ENCODE measurements at regions not wholly inside any gene's neighbourhood (a gene's known extent, or its start where the extent isn't known, plus 50 kb on each side); places are given as distances from the start of the nearest gene placed in this dataset.

DNA sequence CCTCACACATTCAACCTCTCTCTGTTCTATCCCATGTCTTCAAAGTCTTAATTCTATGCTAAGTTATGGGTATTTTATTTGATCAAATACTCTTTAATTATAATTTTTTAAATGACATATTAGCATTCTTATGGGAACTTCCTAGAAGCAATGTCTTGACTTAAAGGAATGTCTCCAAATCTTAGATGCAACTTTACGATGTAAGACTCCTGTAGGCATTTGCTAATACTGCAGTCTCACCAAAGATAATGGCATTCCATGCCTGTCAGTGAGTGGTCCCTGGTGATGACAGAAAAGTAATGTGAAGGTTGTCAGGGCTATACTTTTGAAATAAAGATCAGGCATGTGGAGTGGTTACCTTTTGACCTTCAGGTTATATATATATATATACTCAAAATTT is 1654.2 kb upstream of the WWC1 start:
- TF ChIP-seq, protein P1, sequence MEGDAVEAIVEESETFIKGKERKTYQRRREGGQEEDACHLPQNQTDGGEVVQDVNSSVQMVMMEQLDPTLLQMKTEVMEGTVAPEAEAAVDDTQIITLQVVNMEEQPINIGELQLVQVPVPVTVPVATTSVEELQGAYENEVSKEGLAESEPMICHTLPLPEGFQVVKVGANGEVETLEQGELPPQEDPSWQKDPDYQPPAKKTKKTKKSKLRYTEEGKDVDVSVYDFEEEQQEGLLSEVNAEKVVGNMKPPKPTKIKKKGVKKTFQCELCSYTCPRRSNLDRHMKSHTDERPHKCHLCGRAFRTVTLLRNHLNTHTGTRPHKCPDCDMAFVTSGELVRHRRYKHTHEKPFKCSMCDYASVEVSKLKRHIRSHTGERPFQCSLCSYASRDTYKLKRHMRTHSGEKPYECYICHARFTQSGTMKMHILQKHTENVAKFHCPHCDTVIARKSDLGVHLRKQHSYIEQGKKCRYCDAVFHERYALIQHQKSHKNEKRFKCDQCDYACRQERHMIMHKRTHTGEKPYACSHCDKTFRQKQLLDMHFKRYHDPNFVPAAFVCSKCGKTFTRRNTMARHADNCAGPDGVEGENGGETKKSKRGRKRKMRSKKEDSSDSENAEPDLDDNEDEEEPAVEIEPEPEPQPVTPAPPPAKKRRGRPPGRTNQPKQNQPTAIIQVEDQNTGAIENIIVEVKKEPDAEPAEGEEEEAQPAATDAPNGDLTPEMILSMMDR (IDR thresholded peaks at IDR 0.05 in 4 of 5, conservative IDR thresholded peaks at IDR 0.05 in 1 of 5), result no peak
- TF ChIP-seq POLR2A (IDR thresholded peaks at IDR 0.05), result no peak

Data from gastrocnemius medialis (tissue), 4 donors.